IMR-90 (cell line): ENCODE measurements at regions not wholly inside any gene's neighbourhood (a gene's known extent, or its start where the extent isn't known, plus 50 kb on each side); places are given as distances from the start of the nearest gene placed in this dataset.

ENCODE experiments used
- ATAC-seq: fragments of 200-7000 bp; cut with Tn5 transposase; 2 replicates; pipeline ENCODE4 v1.9.1; 2020; ENCODE audit warnings: low read depth, mild to moderate bottlenecking, moderate library complexity
- BruUV-seq: library from RNA; stranded (reverse); fragments of 400-500 nt; replicated peaks from 2 replicates; lab custom pipeline; 2021; lab: Mats Ljungman, UMichigan
- CTCF ChIA-PET: fragments of 300-600 bp; formaldehyde crosslinking; extraction: SDS; loops from one replicate; lab custom pipeline; 2021; ENCODE audit warnings: antibody characterized with exemption; lab: Yijun Ruan, JAX
- POLR2A ChIA-PET: fragments of 300-600 bp; sonication (Branson Sonifier 250); formaldehyde crosslinking; loops from one replicate; lab custom pipeline; 2022; ENCODE audit warnings: antibody characterized with exemption; ENCODE audit not compliant: unreplicated experiment; lab: Charles Lee
- DNase-seq: peaks from one replicate; pipeline ENCODE4 v3.0.0; 2013
- H2AFZ ChIP-seq: replicated peaks from 2 replicates; pipeline ENCODE3; 2013; ENCODE audit warnings: low read length, mild to moderate bottlenecking; ENCODE audit not compliant: poor library complexity
- H2AK5ac ChIP-seq: 2 replicates; pipeline ENCODE4 v1.6.1; 2013; ENCODE audit warnings: low read depth, low read length, inconsistent platforms
- H2AK9ac ChIP-seq: replicated peaks from 2 replicates; pipeline ENCODE3; 2013; ENCODE audit warnings: mild to moderate bottlenecking, low read depth, low read length, moderate library complexity; ENCODE audit not compliant: poor library complexity
- H2BK120ac ChIP-seq: 2 replicates; pipeline ENCODE4 v1.6.1; 2013; ENCODE audit warnings: low read depth, low read length, inconsistent platforms
- H2BK15ac ChIP-seq: 3 replicates; pipeline ENCODE4 v1.6.1; 2013; ENCODE audit warnings: low read depth, low read length, inconsistent platforms
- H2BK20ac ChIP-seq: 2 replicates; pipeline ENCODE4 v1.6.1; 2013; ENCODE audit warnings: low read depth, mild to moderate bottlenecking, inconsistent platforms, low read length, moderate library complexity
- H2BK5ac ChIP-seq: 2 replicates; pipeline ENCODE4 v1.6.1; 2013; ENCODE audit warnings: mild to moderate bottlenecking, low read depth, low read length, inconsistent platforms; ENCODE audit not compliant: poor library complexity, severe bottlenecking
- H3K14ac ChIP-seq: replicated peaks from 2 replicates; pipeline ENCODE4 v1.6.1; 2013; ENCODE audit warnings: low read depth, low read length, inconsistent platforms
- H3K18ac ChIP-seq: 2 replicates; pipeline ENCODE4 v1.6.1; 2013; ENCODE audit warnings: low read depth, low read length, control low read depth
- H3K23ac ChIP-seq: 2 replicates; pipeline ENCODE4 v1.6.1; 2013; ENCODE audit warnings: low read depth, low read length, inconsistent platforms
- H3K27ac ChIP-seq: 2 replicates; pipeline ENCODE4 v1.5.1; 2013; ENCODE audit warnings: mild to moderate bottlenecking, control low read depth, low read length; ENCODE audit not compliant: insufficient read depth
- H3K27me3 ChIP-seq: 2 replicates; pipeline ENCODE4 v1.6.1; 2013; ENCODE audit warnings: low read length; ENCODE audit not compliant: control insufficient read depth, insufficient read depth
- H3K36me3 ChIP-seq: 2 replicates; pipeline ENCODE4 v1.6.1; 2013; ENCODE audit warnings: low read length, mixed read lengths; ENCODE audit not compliant: control insufficient read depth, insufficient read depth
- H3K4ac ChIP-seq: 2 replicates; pipeline ENCODE4 v1.6.1; 2013; ENCODE audit warnings: low read depth, low read length, inconsistent platforms
- H3K4me1 ChIP-seq: 2 replicates; pipeline ENCODE4 v1.6.1; 2013; ENCODE audit warnings: low read length, mixed read lengths; ENCODE audit not compliant: control insufficient read depth, insufficient read depth
- H3K4me2 ChIP-seq: 2 replicates; pipeline ENCODE4 v1.6.1; 2013; ENCODE audit warnings: low read depth, mild to moderate bottlenecking, control low read depth, low read length, moderate library complexity
- H3K4me3 ChIP-seq: 2 replicates; pipeline ENCODE4 v1.5.1; 2013; ENCODE audit warnings: low read depth, mild to moderate bottlenecking, control low read depth, low read length, moderate library complexity; ENCODE audit not compliant: insufficient read depth
- H3K56ac ChIP-seq: 2 replicates; pipeline ENCODE4 v1.6.1; 2013; ENCODE audit warnings: low read length, inconsistent platforms; ENCODE audit not compliant: insufficient read depth; ENCODE audit errors: extremely low read depth
- H3K79me1 ChIP-seq, 2 experiments: 2 replicates each; pipeline ENCODE4 v1.6.1; 2013; ENCODE audit warnings: low read length in 2 of 2, inconsistent platforms in 1 of 2, low read depth in 1 of 2
- H3K9ac ChIP-seq: 2 replicates; pipeline ENCODE4 v1.6.1; 2013; ENCODE audit warnings: low read depth, low read length, control low read depth
- H3K9me1 ChIP-seq: 2 replicates; pipeline ENCODE4 v1.6.1; 2013; ENCODE audit warnings: low read length, inconsistent platforms; ENCODE audit not compliant: insufficient read depth
- H3K9me3 ChIP-seq: 2 replicates; pipeline ENCODE4 v1.6.1; 2013; ENCODE audit warnings: low read length; ENCODE audit not compliant: control insufficient read depth, insufficient read depth
- H4K20me1 ChIP-seq: 2 replicates; pipeline ENCODE4 v1.6.1; 2013; ENCODE audit warnings: low read length, inconsistent platforms; ENCODE audit not compliant: insufficient read depth
- H4K5ac ChIP-seq: 2 replicates; pipeline ENCODE4 v1.6.1; 2013; ENCODE audit warnings: mild to moderate bottlenecking, low read depth, low read length, control low read depth
- H4K8ac ChIP-seq, 2 experiments: 2 replicates each; pipeline ENCODE4 v1.6.1; 2013; ENCODE audit warnings: low read depth in 2 of 2, low read length in 2 of 2, control low read depth in 1 of 2, inconsistent platforms in 1 of 2
- H4K91ac ChIP-seq: 2 replicates; pipeline ENCODE4 v1.6.1; 2013; ENCODE audit warnings: low read depth, low read length, inconsistent platforms; ENCODE audit not compliant: insufficient read depth
- BHLHE40 ChIP-seq: fragments of 150-350 bp; IDR thresholded peaks from 2 replicates; pipeline ENCODE4 v1.6.1; 2016; ENCODE audit warnings: mild to moderate bottlenecking, low read depth, low read length
- CEBPB ChIP-seq: IDR thresholded peaks from 2 replicates; pipeline ENCODE4 v1.6.1; 2012; ENCODE audit warnings: low read depth, low read length, improper control_type of control experiment
- CHD1 ChIP-seq: IDR thresholded peaks from 2 replicates; pipeline ENCODE4 v1.6.1; 2012; ENCODE audit warnings: low read depth, low read length, improper control_type of control experiment
- CTCF ChIP-seq: conservative IDR thresholded peaks from 2 replicates; pipeline ENCODE4 v1.5.1; 2012; ENCODE audit warnings: mild to moderate bottlenecking, low read depth, low read length, improper control_type of control experiment
- FOS ChIP-seq: fragments of 150-350 bp; IDR thresholded peaks from 2 replicates; pipeline ENCODE4 v1.6.1; 2016; ENCODE audit warnings: low read depth, low read length
- MAFK ChIP-seq: IDR thresholded peaks from 2 replicates; pipeline ENCODE4 v1.6.1; 2012; ENCODE audit warnings: low read depth, low read length, improper control_type of control experiment
- MAZ ChIP-seq: IDR thresholded peaks from 2 replicates; pipeline ENCODE4 v1.6.1; 2012; ENCODE audit warnings: low read depth, mild to moderate bottlenecking, low read length, improper control_type of control experiment, moderate library complexity, borderline replicate concordance
- MXI1 ChIP-seq: IDR thresholded peaks from 2 replicates; pipeline ENCODE4 v1.6.1; 2012; ENCODE audit warnings: low read depth, mild to moderate bottlenecking, low read length, moderate library complexity, borderline replicate concordance
- NFE2L2 ChIP-seq: fragments of 150-350 bp; IDR thresholded peaks from 2 replicates; pipeline ENCODE4 v1.6.1; 2016; ENCODE audit warnings: low read depth, mild to moderate bottlenecking, low read length
- POLR2A ChIP-seq: IDR thresholded peaks from 2 replicates; pipeline ENCODE4 v1.6.1; 2012; ENCODE audit warnings: mild to moderate bottlenecking, low read depth, low read length
- RAD21 ChIP-seq: IDR thresholded peaks from 2 replicates; pipeline ENCODE4 v1.6.1; 2012; ENCODE audit warnings: low read length, improper control_type of control experiment
- RCOR1 ChIP-seq: IDR thresholded peaks from 2 replicates; pipeline ENCODE4 v1.6.1; 2012; ENCODE audit warnings: mild to moderate bottlenecking, low read length, improper control_type of control experiment; ENCODE audit not compliant: insufficient replicate concordance
- RFX5 ChIP-seq: IDR thresholded peaks from 2 replicates; pipeline ENCODE4 v1.8.0; 2012; ENCODE audit warnings: low read depth, mild to moderate bottlenecking, low read length, moderate library complexity
- SMC3 ChIP-seq: fragments of 150-350 bp; IDR thresholded peaks from 2 replicates; pipeline ENCODE4 v1.6.1; 2016; ENCODE audit warnings: low read depth, mild to moderate bottlenecking, antibody characterized with exemption, low read length, moderate library complexity
- WGBS, 2 experiments: methylation state at CpG; one replicate each; pipeline versions ENCODE4 v1.1.5 to v1.1.7; 2013; ENCODE audit warnings: missing lambda C conversion rate in 2 of 2; ENCODE audit not compliant: insufficient read length in 1 of 2; ENCODE audit errors: extremely low coverage in 2 of 2; 5-methylcytosine and 5-hydroxymethylcytosine counted together
- dilution Hi-C: fragments of 300-500 bp; cut with HindIII; formaldehyde crosslinking; loops from one replicate; pipeline ENCODE4 v1.14.3; 2018; ENCODE audit warnings: low sequenced_read_pairs; ENCODE audit not compliant: unreplicated experiment
- in situ Hi-C: fragments of 300-500 bp; cut with MboI; formaldehyde crosslinking; loops from 3 replicates; pipeline ENCODE4 v1.14.3; 2019; ENCODE audit warnings: low sequenced_read_pairs, inconsistent platforms, mixed read lengths
- intact Hi-C: fragments of 100-400 bp; cut with micrococcal nuclease; formaldehyde crosslinking; loops from 2 replicates; pipeline ENCODE4 v1.10.0; 2022
- TF ChIP-seq, protein P1 (sequence below): fragments of 150-350 bp; IDR thresholded peaks from 2 replicates; pipeline ENCODE4 v1.6.1; 2016; ENCODE audit warnings: low read depth, mild to moderate bottlenecking, low read length, moderate library complexity, borderline replicate concordance
- TF ChIP-seq, protein P2 (sequence below): fragments of 150-350 bp; IDR thresholded peaks from 2 replicates; pipeline ENCODE4 v1.6.1; 2017; ENCODE audit warnings: mild to moderate bottlenecking, antibody characterized with exemption, low read length, low read depth

DNA sequence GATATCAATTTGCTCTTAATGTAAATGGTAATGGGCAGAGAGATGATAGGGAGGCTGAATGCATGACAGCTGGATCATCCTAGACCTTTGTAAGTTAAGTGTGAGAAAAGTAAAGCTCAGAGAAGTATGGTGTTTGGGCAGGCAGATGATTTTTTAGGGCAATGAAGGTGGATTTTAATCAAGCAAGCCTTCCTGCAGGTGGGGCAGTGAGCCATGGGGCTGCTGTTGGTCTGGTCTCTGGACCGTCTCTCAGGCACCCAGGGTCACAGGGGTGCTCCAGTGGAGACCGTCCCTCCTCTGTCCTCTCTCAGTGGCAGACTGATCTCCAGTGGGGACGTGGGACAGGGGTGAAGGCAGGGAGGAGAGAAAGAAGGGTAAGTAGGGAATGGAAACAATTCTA, 69.8 kb upstream of the STK17B start:
- dilution Hi-C loops: no loop called here
- no CpG with 5 or more reads among the region's 3 CpGs for WGBS, 2 experiments
- no peaks in the 10 kb centered on the region for H3K36me3 ChIP-seq
- H2AFZ ChIP-seq: no peak overlapping the region
- H3K9me1 ChIP-seq: peaks cover 18% of the 10 kb centered on the region
- CTCF ChIA-PET: no interaction called here
- peaks cover 0 to 4% of the 10 kb centered on the region in 2 experiments; a peak in 1 of 4 replicates for H3K79me1 ChIP-seq
- no peaks in the 10 kb centered on the region for H3K9me3 ChIP-seq
- H3K14ac ChIP-seq: no peak overlapping the region
- no peak overlapping the region for H3K4me3 ChIP-seq
- no peak overlapping the region for H3K9ac ChIP-seq
- 0 out of 2 replicates have a peak overlapping the region, but pooled peaks have one; percentile 27 for H4K91ac ChIP-seq
- H3K4ac ChIP-seq: peak overlapping the region; percentile 77
- no TSS peak for BruUV-seq
- peak overlapping the region; percentile 71; the same call in 1 of the 2 replicates for H2BK120ac ChIP-seq
- H4K8ac ChIP-seq: peak overlapping the region in 1 of 2 experiments; percentile 12; a peak in 1 of 4 replicates
- peak overlapping the region; percentile 3; the same call in 1 of the 2 replicates for H2AK5ac ChIP-seq
- no peak for ATAC-seq
- H3K56ac ChIP-seq: no peak overlapping the region
- peak overlapping the region; percentile 12 for H2BK5ac ChIP-seq
- H2BK15ac ChIP-seq: peak overlapping the region; percentile 8; the same call in 1 of the 3 replicates
- DNase-seq: no peak
- H2AK9ac ChIP-seq: no peak overlapping the region
- TF ChIP-seq RAD21 (no peak), FOS (no peak), POLR2A (no peak), CHD1 (no peak), MAZ (no peak), CTCF (no peak), RFX5 (no peak), BHLHE40 (no peak), RCOR1 (no peak), MAFK (no peak), SMC3 (no peak), MXI1 (no peak), NFE2L2 (no peak), CEBPB (no peak)
- TF ChIP-seq, protein P1, sequence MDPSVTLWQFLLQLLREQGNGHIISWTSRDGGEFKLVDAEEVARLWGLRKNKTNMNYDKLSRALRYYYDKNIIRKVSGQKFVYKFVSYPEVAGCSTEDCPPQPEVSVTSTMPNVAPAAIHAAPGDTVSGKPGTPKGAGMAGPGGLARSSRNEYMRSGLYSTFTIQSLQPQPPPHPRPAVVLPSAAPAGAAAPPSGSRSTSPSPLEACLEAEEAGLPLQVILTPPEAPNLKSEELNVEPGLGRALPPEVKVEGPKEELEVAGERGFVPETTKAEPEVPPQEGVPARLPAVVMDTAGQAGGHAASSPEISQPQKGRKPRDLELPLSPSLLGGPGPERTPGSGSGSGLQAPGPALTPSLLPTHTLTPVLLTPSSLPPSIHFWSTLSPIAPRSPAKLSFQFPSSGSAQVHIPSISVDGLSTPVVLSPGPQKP: no peak
- TF ChIP-seq, protein P2, sequence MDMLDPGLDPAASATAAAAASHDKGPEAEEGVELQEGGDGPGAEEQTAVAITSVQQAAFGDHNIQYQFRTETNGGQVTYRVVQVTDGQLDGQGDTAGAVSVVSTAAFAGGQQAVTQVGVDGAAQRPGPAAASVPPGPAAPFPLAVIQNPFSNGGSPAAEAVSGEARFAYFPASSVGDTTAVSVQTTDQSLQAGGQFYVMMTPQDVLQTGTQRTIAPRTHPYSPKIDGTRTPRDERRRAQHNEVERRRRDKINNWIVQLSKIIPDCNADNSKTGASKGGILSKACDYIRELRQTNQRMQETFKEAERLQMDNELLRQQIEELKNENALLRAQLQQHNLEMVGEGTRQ: no peak
- H3K27ac ChIP-seq: no peak overlapping the region; the same call in 1 of the 2 replicates
- peak overlapping the region; percentile 3; the same call in 1 of the 2 replicates for H3K18ac ChIP-seq
- POLR2A ChIA-PET: no interaction called here
- no peaks in the 10 kb centered on the region for H3K27me3 ChIP-seq
- H3K23ac ChIP-seq: no peak overlapping the region
- peak overlapping the region; percentile 76 for H2BK20ac ChIP-seq
- no peak overlapping the region for H3K4me2 ChIP-seq
- no peak overlapping the region; the same call in 1 of the 2 replicates for H4K5ac ChIP-seq
- in situ Hi-C loops: no loop called here
- no peaks in the 10 kb centered on the region for H4K20me1 ChIP-seq
- H3K4me1 ChIP-seq: peaks cover 10% of the 10 kb centered on the region; the same call in 1 of the 2 replicates
- intact Hi-C loops: no loop called here
